PFSK-1 (cell line): ENCODE measurements at regions not wholly inside any gene's neighbourhood (a gene's known extent, or its start where the extent isn't known, plus 50 kb on each side); places are given as distances from the start of the nearest gene placed in this dataset.

Experiments
- POLR2AphosphoS5 ChIP-seq: IDR thresholded peaks from 2 replicates; pipeline ENCODE4 v1.6.1; 2012; ENCODE audit warnings: low read depth, mild to moderate bottlenecking, control low read depth, low read length, moderate library complexity
- SIN3A ChIP-seq: IDR thresholded peaks from 2 replicates; pipeline ENCODE4 v1.6.1; 2012; ENCODE audit warnings: mild to moderate bottlenecking, low read length, moderate library complexity, borderline replicate concordance; ENCODE audit not compliant: insufficient read depth
- TAF1 ChIP-seq: IDR thresholded peaks from 2 replicates; pipeline ENCODE4 v1.6.1; 2012; ENCODE audit warnings: low read length, control low read depth, borderline replicate concordance; ENCODE audit not compliant: insufficient read depth
- TF ChIP-seq, protein P1 (sequence below), 2 experiments: IDR thresholded peaks; 2 replicates each; pipeline versions ENCODE4 v1.6.1 to v1.8.0; 2011 to 2012; ENCODE audit warnings: low read depth in 2 of 2, low read length in 2 of 2, control low read depth in 1 of 2, inconsistent platforms in 1 of 2, mild to moderate bottlenecking in 1 of 2, moderate library complexity in 1 of 2; ENCODE audit not compliant: insufficient read depth in 1 of 2

GRCh38 chr1:191504999-191505398 is 653.3 kb upstream of the RGS18 start:
- TF ChIP-seq POLR2AphosphoS5, result no peak
- TF ChIP-seq, protein P1, sequence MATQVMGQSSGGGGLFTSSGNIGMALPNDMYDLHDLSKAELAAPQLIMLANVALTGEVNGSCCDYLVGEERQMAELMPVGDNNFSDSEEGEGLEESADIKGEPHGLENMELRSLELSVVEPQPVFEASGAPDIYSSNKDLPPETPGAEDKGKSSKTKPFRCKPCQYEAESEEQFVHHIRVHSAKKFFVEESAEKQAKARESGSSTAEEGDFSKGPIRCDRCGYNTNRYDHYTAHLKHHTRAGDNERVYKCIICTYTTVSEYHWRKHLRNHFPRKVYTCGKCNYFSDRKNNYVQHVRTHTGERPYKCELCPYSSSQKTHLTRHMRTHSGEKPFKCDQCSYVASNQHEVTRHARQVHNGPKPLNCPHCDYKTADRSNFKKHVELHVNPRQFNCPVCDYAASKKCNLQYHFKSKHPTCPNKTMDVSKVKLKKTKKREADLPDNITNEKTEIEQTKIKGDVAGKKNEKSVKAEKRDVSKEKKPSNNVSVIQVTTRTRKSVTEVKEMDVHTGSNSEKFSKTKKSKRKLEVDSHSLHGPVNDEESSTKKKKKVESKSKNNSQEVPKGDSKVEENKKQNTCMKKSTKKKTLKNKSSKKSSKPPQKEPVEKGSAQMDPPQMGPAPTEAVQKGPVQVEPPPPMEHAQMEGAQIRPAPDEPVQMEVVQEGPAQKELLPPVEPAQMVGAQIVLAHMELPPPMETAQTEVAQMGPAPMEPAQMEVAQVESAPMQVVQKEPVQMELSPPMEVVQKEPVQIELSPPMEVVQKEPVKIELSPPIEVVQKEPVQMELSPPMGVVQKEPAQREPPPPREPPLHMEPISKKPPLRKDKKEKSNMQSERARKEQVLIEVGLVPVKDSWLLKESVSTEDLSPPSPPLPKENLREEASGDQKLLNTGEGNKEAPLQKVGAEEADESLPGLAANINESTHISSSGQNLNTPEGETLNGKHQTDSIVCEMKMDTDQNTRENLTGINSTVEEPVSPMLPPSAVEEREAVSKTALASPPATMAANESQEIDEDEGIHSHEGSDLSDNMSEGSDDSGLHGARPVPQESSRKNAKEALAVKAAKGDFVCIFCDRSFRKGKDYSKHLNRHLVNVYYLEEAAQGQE (IDR thresholded peaks at IDR 0.05; ENCODE audit: insufficient read depth in 1 of 2, low read depth in 2 of 2, low read length in 2 of 2), result no peak
- no peak for TF ChIP-seq SIN3A
- TF ChIP-seq TAF1, result no peak
